ENCODE measurements at regions not wholly inside any gene's neighbourhood (a gene's known extent, or its start where the extent isn't known, plus 50 kb on each side); places are given as distances from the start of the nearest gene placed in this dataset.

DNA sequence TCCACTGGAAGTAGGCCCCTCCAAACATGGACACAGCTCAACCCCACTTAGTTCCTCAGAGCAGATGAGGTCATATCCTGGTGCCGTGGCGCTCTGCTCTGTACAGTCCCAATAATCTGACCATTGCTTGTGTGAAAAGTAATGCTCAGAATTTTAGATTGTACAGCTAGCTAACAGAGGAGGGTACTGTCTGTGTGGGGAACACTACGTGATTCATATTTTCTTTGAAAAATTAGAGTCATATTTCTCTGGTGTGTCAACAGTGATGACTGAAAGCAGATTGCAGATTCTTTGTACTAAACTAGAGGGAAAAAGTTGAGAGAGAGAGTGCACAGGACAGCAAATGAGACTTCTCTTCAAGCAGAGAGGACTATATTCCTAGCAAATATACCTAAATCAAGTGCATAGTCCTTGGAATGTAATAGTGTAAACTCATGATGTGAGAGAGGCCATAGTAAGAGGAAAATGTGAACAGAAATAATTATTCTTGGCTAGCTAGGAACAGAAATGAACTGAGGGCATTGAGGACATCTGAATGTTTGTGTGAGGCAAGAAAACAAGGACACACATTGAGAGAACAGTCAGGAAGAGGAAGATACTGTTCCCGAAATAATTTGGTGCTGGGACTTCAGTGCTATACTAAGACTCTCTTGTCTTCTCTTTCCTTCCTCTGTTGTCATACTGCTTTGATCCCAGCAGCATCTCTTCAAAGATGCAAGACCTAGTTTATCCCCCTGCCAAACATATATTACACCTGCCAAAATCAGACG, 157.0 kb upstream of the RND3 start (continued):
- TF ChIP-seq, protein P1, sequence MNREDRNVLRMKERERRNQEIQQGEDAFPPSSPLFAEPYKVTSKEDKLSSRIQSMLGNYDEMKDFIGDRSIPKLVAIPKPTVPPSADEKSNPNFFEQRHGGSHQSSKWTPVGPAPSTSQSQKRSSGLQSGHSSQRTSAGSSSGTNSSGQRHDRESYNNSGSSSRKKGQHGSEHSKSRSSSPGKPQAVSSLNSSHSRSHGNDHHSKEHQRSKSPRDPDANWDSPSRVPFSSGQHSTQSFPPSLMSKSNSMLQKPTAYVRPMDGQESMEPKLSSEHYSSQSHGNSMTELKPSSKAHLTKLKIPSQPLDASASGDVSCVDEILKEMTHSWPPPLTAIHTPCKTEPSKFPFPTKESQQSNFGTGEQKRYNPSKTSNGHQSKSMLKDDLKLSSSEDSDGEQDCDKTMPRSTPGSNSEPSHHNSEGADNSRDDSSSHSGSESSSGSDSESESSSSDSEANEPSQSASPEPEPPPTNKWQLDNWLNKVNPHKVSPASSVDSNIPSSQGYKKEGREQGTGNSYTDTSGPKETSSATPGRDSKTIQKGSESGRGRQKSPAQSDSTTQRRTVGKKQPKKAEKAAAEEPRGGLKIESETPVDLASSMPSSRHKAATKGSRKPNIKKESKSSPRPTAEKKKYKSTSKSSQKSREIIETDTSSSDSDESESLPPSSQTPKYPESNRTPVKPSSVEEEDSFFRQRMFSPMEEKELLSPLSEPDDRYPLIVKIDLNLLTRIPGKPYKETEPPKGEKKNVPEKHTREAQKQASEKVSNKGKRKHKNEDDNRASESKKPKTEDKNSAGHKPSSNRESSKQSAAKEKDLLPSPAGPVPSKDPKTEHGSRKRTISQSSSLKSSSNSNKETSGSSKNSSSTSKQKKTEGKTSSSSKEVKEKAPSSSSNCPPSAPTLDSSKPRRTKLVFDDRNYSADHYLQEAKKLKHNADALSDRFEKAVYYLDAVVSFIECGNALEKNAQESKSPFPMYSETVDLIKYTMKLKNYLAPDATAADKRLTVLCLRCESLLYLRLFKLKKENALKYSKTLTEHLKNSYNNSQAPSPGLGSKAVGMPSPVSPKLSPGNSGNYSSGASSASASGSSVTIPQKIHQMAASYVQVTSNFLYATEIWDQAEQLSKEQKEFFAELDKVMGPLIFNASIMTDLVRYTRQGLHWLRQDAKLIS (CRISPR knock-in tag; IDR thresholded peaks at IDR 0.05; ENCODE audit: borderline replicate concordance), result no peak
- TF ChIP-seq MXD4 (CRISPR knock-in tag; IDR thresholded peaks at IDR 0.05; ENCODE audit: borderline replicate concordance) (no peak), JAZF1 (CRISPR knock-in tag; IDR thresholded peaks at IDR 0.05) (no peak), NR3C1 (CRISPR knock-in tag; conservative IDR thresholded peaks at IDR 0.05; ENCODE audit: low read depth) (no peak), IRF2 (CRISPR knock-in tag; IDR thresholded peaks at IDR 0.05; ENCODE audit: borderline replicate concordance, low read depth) (no peak), ETV6 (CRISPR knock-in tag; IDR thresholded peaks at IDR 0.05) (no peak), ZNF138 (CRISPR knock-in tag; conservative IDR thresholded peaks at IDR 0.05) (no peak), SMAD4 (CRISPR knock-in tag; IDR thresholded peaks at IDR 0.05) (no peak), EMX1 (CRISPR knock-in tag; IDR thresholded peaks at IDR 0.05) (no peak)

DNA sequence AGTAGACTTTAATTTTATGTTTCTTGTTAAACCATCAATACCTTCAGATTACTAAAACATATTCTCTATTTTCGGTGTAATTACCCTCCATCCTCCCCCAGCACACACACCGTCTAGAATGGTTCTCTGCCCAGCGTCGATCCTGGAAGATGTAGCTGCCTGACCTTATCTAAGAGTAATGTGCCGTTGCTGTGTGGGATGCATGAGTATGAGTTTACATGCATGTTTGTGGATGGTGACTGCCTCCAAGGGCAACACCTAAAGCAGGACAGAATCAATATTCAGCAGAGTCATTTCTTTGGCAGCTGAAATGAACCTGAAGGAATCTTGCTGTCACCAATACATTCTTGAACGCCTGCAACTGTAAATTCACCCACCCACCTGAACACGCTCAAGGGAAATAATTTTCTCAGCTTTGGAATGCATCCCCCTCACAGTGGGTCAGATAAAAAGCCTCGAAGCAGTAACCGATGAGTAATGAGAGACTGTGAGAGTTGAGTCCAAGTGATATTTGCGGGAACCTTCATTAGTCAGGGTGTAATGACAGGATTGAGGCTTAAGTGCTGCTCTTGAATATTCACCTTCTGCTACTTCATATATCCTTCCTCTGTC, 155.8 kb upstream of the RND3 start:
- no peak for TF ChIP-seq RORB (CRISPR knock-in tag; IDR thresholded peaks at IDR 0.05)
- TF ChIP-seq IRF2 (CRISPR knock-in tag; IDR thresholded peaks at IDR 0.05; ENCODE audit: borderline replicate concordance, low read depth), result no peak
- TF ChIP-seq, protein P2, sequence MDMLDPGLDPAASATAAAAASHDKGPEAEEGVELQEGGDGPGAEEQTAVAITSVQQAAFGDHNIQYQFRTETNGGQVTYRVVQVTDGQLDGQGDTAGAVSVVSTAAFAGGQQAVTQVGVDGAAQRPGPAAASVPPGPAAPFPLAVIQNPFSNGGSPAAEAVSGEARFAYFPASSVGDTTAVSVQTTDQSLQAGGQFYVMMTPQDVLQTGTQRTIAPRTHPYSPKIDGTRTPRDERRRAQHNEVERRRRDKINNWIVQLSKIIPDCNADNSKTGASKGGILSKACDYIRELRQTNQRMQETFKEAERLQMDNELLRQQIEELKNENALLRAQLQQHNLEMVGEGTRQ (CRISPR knock-in tag; IDR thresholded peaks at IDR 0.05), result no peak
- TF ChIP-seq ZNF671 (CRISPR knock-in tag; IDR thresholded peaks at IDR 0.05), result no peak
- no peak for TF ChIP-seq FOXJ3 (CRISPR knock-in tag; IDR thresholded peaks at IDR 0.05; ENCODE audit: borderline replicate concordance)
- TF ChIP-seq ZNF416 (CRISPR knock-in tag; IDR thresholded peaks at IDR 0.05), result no peak
- no peak for TF ChIP-seq ZNF219 (CRISPR knock-in tag; IDR thresholded peaks at IDR 0.05; ENCODE audit: borderline replicate concordance)
- TF ChIP-seq, protein P3, sequence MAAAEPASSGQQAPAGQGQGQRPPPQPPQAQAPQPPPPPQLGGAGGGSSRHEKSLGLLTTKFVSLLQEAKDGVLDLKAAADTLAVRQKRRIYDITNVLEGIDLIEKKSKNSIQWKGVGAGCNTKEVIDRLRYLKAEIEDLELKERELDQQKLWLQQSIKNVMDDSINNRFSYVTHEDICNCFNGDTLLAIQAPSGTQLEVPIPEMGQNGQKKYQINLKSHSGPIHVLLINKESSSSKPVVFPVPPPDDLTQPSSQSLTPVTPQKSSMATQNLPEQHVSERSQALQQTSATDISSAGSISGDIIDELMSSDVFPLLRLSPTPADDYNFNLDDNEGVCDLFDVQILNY (CRISPR knock-in tag; IDR thresholded peaks at IDR 0.05), result no peak
- TF ChIP-seq ZNF396 (CRISPR knock-in tag; IDR thresholded peaks at IDR 0.05; ENCODE audit: borderline replicate concordance), result no peak
- peaks cover 21% of the 10 kb centered on the region for H3K4me1 Mint-ChIP-seq
- no peak overlapping the region for H3K27ac Mint-ChIP-seq
- ATAC-seq (no peak), DNase-seq (ENCODE audit: low spot score) (no peak)
- ChIA-PET CTCF (no interaction called here), POLR2A (no interaction called here)
- no peak overlapping the region for H3K4me3 Mint-ChIP-seq
- H3K36me3 Mint-ChIP-seq, result no peaks in the 10 kb centered on the region
- H3K9me3 Mint-ChIP-seq, result peaks cover 4% of the 10 kb centered on the region; the same call in 1 of the 2 replicates
- no peaks in the 10 kb centered on the region for H3K27me3 Mint-ChIP-seq (ENCODE audit: low read depth)

DNA sequence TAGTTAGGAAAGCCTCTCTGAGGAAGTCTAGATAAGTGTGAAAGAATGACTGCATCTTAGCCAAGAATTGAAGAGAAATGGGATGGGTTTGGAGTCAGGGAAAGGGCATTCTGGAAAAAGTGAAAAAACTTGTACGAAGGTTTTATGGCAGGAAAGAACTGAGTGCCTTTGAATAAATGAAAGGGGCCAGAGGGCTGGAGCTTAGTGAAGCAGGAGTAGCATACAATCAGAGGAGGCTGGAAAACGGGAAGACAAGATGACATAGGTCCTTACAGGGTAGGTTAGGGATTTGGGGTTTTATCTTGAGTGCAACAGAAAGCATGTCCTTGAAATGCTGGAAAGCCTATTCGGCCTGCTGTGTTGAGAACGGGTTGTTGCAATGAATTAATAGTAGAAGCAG, 152.6 kb upstream of the RND3 start:
- DNase-seq (ENCODE audit: low spot score) (no peak), ATAC-seq (no peak)
- CTCF ChIA-PET, result no interaction called here
- POLR2A ChIA-PET, result no interaction called here
- Mint-ChIP-seq H3K4me1 (peaks cover 6% of the 10 kb centered on the region), H3K36me3 (no peaks in the 10 kb centered on the region), H3K9me3 (no peaks in the 10 kb centered on the region; the same call in 1 of the 2 replicates), H3K27ac (no peak overlapping the region), H3K27me3 (ENCODE audit: low read depth) (no peaks in the 10 kb centered on the region), H3K4me3 (no peak overlapping the region)
- no peak for TF ChIP-seq RELA (CRISPR knock-in tag; IDR thresholded peaks at IDR 0.05; ENCODE audit: borderline replicate concordance)
- TF ChIP-seq ZNF219 (CRISPR knock-in tag; IDR thresholded peaks at IDR 0.05; ENCODE audit: borderline replicate concordance), result no peak
- no peak for TF ChIP-seq CREB1 (CRISPR knock-in tag; IDR thresholded peaks at IDR 0.05)
- TF ChIP-seq IRF2 (CRISPR knock-in tag; IDR thresholded peaks at IDR 0.05; ENCODE audit: borderline replicate concordance, low read depth), result no peak
- no peak for TF ChIP-seq ZNF138 (CRISPR knock-in tag; conservative IDR thresholded peaks at IDR 0.05)
- TF ChIP-seq, protein P4, sequence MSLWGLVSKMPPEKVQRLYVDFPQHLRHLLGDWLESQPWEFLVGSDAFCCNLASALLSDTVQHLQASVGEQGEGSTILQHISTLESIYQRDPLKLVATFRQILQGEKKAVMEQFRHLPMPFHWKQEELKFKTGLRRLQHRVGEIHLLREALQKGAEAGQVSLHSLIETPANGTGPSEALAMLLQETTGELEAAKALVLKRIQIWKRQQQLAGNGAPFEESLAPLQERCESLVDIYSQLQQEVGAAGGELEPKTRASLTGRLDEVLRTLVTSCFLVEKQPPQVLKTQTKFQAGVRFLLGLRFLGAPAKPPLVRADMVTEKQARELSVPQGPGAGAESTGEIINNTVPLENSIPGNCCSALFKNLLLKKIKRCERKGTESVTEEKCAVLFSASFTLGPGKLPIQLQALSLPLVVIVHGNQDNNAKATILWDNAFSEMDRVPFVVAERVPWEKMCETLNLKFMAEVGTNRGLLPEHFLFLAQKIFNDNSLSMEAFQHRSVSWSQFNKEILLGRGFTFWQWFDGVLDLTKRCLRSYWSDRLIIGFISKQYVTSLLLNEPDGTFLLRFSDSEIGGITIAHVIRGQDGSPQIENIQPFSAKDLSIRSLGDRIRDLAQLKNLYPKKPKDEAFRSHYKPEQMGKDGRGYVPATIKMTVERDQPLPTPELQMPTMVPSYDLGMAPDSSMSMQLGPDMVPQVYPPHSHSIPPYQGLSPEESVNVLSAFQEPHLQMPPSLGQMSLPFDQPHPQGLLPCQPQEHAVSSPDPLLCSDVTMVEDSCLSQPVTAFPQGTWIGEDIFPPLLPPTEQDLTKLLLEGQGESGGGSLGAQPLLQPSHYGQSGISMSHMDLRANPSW (CRISPR knock-in tag; conservative IDR thresholded peaks at IDR 0.05; ENCODE audit: low read depth), result no peak
- TF ChIP-seq ZNF671 (CRISPR knock-in tag; IDR thresholded peaks at IDR 0.05), result no peak
- no peak for TF ChIP-seq CBFB (CRISPR knock-in tag; IDR thresholded peaks at IDR 0.05; ENCODE audit: low read depth)
- no peak for TF ChIP-seq ELF4 (CRISPR knock-in tag; IDR thresholded peaks at IDR 0.05; ENCODE audit: low read depth)
- TF ChIP-seq, protein P5, sequence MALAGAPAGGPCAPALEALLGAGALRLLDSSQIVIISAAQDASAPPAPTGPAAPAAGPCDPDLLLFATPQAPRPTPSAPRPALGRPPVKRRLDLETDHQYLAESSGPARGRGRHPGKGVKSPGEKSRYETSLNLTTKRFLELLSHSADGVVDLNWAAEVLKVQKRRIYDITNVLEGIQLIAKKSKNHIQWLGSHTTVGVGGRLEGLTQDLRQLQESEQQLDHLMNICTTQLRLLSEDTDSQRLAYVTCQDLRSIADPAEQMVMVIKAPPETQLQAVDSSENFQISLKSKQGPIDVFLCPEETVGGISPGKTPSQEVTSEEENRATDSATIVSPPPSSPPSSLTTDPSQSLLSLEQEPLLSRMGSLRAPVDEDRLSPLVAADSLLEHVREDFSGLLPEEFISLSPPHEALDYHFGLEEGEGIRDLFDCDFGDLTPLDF (CRISPR knock-in tag; IDR thresholded peaks at IDR 0.05), result no peak

Data from WTC11 (cell line).